HEK293 (cell line): ENCODE measurements at regions not wholly inside any gene's neighbourhood (a gene's known extent, or its start where the extent isn't known, plus 50 kb on each side); places are given as distances from the start of the nearest gene placed in this dataset.

Experiments
- GLIS1 ChIP-seq: fragments of 450-650 bp; formaldehyde crosslinking; IDR thresholded peaks from 2 replicates; pipeline ENCODE4 v1.5.1; 2016; ENCODE audit warnings: missing biosample characterization, missing genetic modification characterization
- GLIS2 ChIP-seq: fragments of 450-650 bp; formaldehyde crosslinking; IDR thresholded peaks from 2 replicates; pipeline ENCODE4 v1.5.1; 2016; ENCODE audit warnings: missing biosample characterization, missing genetic modification characterization
- IKZF3 ChIP-seq: fragments of 450-650 bp; IDR thresholded peaks from 2 replicates; pipeline ENCODE4 v1.5.0; 2018; ENCODE audit warnings: missing biosample characterization, mild to moderate bottlenecking, missing genetic modification characterization, moderate library complexity
- KLF1 ChIP-seq: fragments of 450-650 bp; formaldehyde crosslinking; IDR thresholded peaks from 2 replicates; pipeline ENCODE4 v1.5.1; 2016; ENCODE audit warnings: missing biosample characterization, missing genetic modification characterization
- KLF10 ChIP-seq: fragments of 450-650 bp; IDR thresholded peaks from 2 replicates; pipeline ENCODE4 v1.5.1; 2018; ENCODE audit warnings: missing biosample characterization, mild to moderate bottlenecking, missing genetic modification characterization
- MEIS1 ChIP-seq: sonication (generic); formaldehyde crosslinking; IDR thresholded peaks from 2 replicates; pipeline ENCODE4 v1.8.1; 2022; ENCODE audit warnings: missing genetic modification reagents, mild to moderate bottlenecking, borderline replicate concordance
- MYNN ChIP-seq: fragments of 450-650 bp; formaldehyde crosslinking; IDR thresholded peaks from 2 replicates; pipeline ENCODE4 v1.5.1; 2016; ENCODE audit warnings: missing biosample characterization, missing genetic modification characterization, borderline replicate concordance
- MZF1 ChIP-seq: fragments of 450-650 bp; formaldehyde crosslinking; IDR thresholded peaks from 2 replicates; pipeline ENCODE4 v1.5.1; 2017; ENCODE audit warnings: missing biosample characterization, missing genetic modification characterization, borderline replicate concordance
- PATZ1 ChIP-seq: fragments of 450-650 bp; formaldehyde crosslinking; IDR thresholded peaks from 2 replicates; pipeline ENCODE4 v1.5.1; 2016; ENCODE audit warnings: missing biosample characterization, missing genetic modification characterization
- SALL2 ChIP-seq: fragments of 450-650 bp; formaldehyde crosslinking; IDR thresholded peaks from 2 replicates; pipeline ENCODE4 v1.5.0; 2017; ENCODE audit warnings: missing biosample characterization, mild to moderate bottlenecking, missing genetic modification characterization, borderline replicate concordance
- SCRT1 ChIP-seq: fragments of 450-650 bp; formaldehyde crosslinking; IDR thresholded peaks from 2 replicates; pipeline ENCODE4 v1.5.1; 2016; ENCODE audit warnings: missing biosample characterization, missing genetic modification characterization, borderline replicate concordance
- SCRT2 ChIP-seq: fragments of 450-650 bp; formaldehyde crosslinking; IDR thresholded peaks from 2 replicates; pipeline ENCODE4 v1.5.1; 2016; ENCODE audit warnings: missing biosample characterization, missing genetic modification characterization
- WT1 ChIP-seq: fragments of 450-650 bp; formaldehyde crosslinking; IDR thresholded peaks from 2 replicates; pipeline ENCODE4 v1.5.1; 2016; ENCODE audit warnings: missing biosample characterization, missing genetic modification characterization
- ZBTB20 ChIP-seq: fragments of 450-650 bp; formaldehyde crosslinking; IDR thresholded peaks from 2 replicates; pipeline ENCODE4 v1.5.1; 2016; ENCODE audit warnings: missing biosample characterization, missing genetic modification characterization
- ZFP3 ChIP-seq: fragments of 450-650 bp; formaldehyde crosslinking; IDR thresholded peaks from 2 replicates; pipeline ENCODE4 v1.5.1; 2016; ENCODE audit warnings: low read depth, missing biosample characterization, missing genetic modification characterization
- ZIC2 ChIP-seq: fragments of 450-650 bp; formaldehyde crosslinking; IDR thresholded peaks from 2 replicates; pipeline ENCODE4 v1.5.1; 2016; ENCODE audit warnings: missing biosample characterization, missing genetic modification characterization
- ZNF223 ChIP-seq: fragments of 450-650 bp; formaldehyde crosslinking; IDR thresholded peaks from 2 replicates; pipeline ENCODE4 v1.5.1; 2016; ENCODE audit warnings: missing biosample characterization, missing genetic modification characterization
- ZNF266 ChIP-seq: fragments of 450-650 bp; formaldehyde crosslinking; IDR thresholded peaks from 2 replicates; pipeline ENCODE4 v1.5.1; 2016; ENCODE audit warnings: missing biosample characterization, missing genetic modification characterization, low read depth
- ZNF292 ChIP-seq: fragments of 450-650 bp; formaldehyde crosslinking; IDR thresholded peaks from 2 replicates; pipeline ENCODE4 v1.5.1; 2016; ENCODE audit warnings: low read depth, missing biosample characterization, missing genetic modification characterization, borderline replicate concordance
- ZNF354C ChIP-seq: fragments of 450-650 bp; formaldehyde crosslinking; IDR thresholded peaks from 2 replicates; pipeline ENCODE4 v1.5.1; 2016; ENCODE audit warnings: missing biosample characterization, missing genetic modification characterization, low read depth, borderline replicate concordance
- ZNF362 ChIP-seq: fragments of 450-650 bp; formaldehyde crosslinking; IDR thresholded peaks from 2 replicates; pipeline ENCODE4 v1.5.1; 2016; ENCODE audit warnings: missing biosample characterization, missing genetic modification characterization
- ZNF518A ChIP-seq: fragments of 450-650 bp; formaldehyde crosslinking; conservative IDR thresholded peaks from 2 replicates; pipeline ENCODE4 v1.5.1; 2016; ENCODE audit warnings: low read depth, missing biosample characterization, missing genetic modification characterization
- ZNF610 ChIP-seq: fragments of 450-650 bp; formaldehyde crosslinking; IDR thresholded peaks from 2 replicates; pipeline ENCODE4 v1.5.1; 2016; ENCODE audit warnings: missing biosample characterization, missing genetic modification characterization, borderline replicate concordance
- ZNF623 ChIP-seq: fragments of 450-650 bp; formaldehyde crosslinking; IDR thresholded peaks from 2 replicates; pipeline ENCODE4 v1.5.1; 2016; ENCODE audit warnings: missing biosample characterization, missing genetic modification characterization
- ZNF670 ChIP-seq: fragments of 450-650 bp; formaldehyde crosslinking; IDR thresholded peaks from 2 replicates; pipeline ENCODE4 v1.5.1; 2016; ENCODE audit warnings: missing biosample characterization, missing genetic modification characterization, low read depth
- ZNF843 ChIP-seq: fragments of 450-650 bp; formaldehyde crosslinking; IDR thresholded peaks from 2 replicates; pipeline ENCODE4 v1.5.1; 2016; ENCODE audit warnings: missing biosample characterization, missing genetic modification characterization
- ZSCAN23 ChIP-seq: fragments of 450-650 bp; formaldehyde crosslinking; IDR thresholded peaks from 2 replicates; pipeline ENCODE4 v1.5.1; 2016; ENCODE audit warnings: missing biosample characterization, missing genetic modification characterization
- TF ChIP-seq, protein P1 (sequence below): fragments of 450-650 bp; formaldehyde crosslinking; IDR thresholded peaks from 2 replicates; pipeline ENCODE4 v1.5.1; 2016; ENCODE audit warnings: missing biosample characterization, missing genetic modification characterization
- TF ChIP-seq, protein P2 (sequence below): IDR thresholded peaks from 2 replicates; pipeline ENCODE4 v1.6.1; 2011; ENCODE audit warnings: mild to moderate bottlenecking, low read depth, low read length, borderline replicate concordance

GRCh38 chr15:70248116-70249025 is 150.7 kb upstream of the TLE3 start (continued):
- TF ChIP-seq PATZ1 (0 out of 2 replicates have a peak, but pooled peaks have one; percentile 19), ZNF362 (tag by site-specific recombination) (no peak), GLIS2 (no peak), KLF10 (tag by site-specific recombination) (no peak), ZBTB20 (tag by site-specific recombination) (no peak; the same call in 1 of the 2 replicates), ZNF223 (no peak), SALL2 (tag by site-specific recombination) (no peak), ZSCAN23 (tag by site-specific recombination) (no peak), SCRT1 (tag by site-specific recombination) (no peak), GLIS1 (tag by site-specific recombination) (0 out of 2 replicates have a peak, but pooled peaks have one; percentile 17), ZNF610 (tag by site-specific recombination) (no peak), MYNN (tag by site-specific recombination) (no peak), ZNF518A (tag by site-specific recombination) (peak; percentile 67; the same call in 1 of the 2 replicates), MZF1 (tag by site-specific recombination) (no peak), ZNF292 (no peak), ZFP3 (tag by site-specific recombination) (no peak), SCRT2 (tag by site-specific recombination) (no peak), KLF1 (tag by site-specific recombination) (peak; percentile 27; the same call in 1 of the 2 replicates), ZIC2 (tag by site-specific recombination) (no peak), ZNF670 (tag by site-specific recombination) (no peak), ZNF623 (tag by site-specific recombination) (no peak), WT1 (tag by site-specific recombination) (no peak), IKZF3 (no peak), ZNF843 (tag by site-specific recombination) (no peak), ZNF266 (tag by site-specific recombination) (no peak), MEIS1 (CRISPR knock-in tag) (no peak), ZNF354C (tag by site-specific recombination) (no peak)
- TF ChIP-seq, protein P1, sequence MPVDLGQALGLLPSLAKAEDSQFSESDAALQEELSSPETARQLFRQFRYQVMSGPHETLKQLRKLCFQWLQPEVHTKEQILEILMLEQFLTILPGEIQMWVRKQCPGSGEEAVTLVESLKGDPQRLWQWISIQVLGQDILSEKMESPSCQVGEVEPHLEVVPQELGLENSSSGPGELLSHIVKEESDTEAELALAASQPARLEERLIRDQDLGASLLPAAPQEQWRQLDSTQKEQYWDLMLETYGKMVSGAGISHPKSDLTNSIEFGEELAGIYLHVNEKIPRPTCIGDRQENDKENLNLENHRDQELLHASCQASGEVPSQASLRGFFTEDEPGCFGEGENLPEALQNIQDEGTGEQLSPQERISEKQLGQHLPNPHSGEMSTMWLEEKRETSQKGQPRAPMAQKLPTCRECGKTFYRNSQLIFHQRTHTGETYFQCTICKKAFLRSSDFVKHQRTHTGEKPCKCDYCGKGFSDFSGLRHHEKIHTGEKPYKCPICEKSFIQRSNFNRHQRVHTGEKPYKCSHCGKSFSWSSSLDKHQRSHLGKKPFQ: no peak
- TF ChIP-seq, protein P2, sequence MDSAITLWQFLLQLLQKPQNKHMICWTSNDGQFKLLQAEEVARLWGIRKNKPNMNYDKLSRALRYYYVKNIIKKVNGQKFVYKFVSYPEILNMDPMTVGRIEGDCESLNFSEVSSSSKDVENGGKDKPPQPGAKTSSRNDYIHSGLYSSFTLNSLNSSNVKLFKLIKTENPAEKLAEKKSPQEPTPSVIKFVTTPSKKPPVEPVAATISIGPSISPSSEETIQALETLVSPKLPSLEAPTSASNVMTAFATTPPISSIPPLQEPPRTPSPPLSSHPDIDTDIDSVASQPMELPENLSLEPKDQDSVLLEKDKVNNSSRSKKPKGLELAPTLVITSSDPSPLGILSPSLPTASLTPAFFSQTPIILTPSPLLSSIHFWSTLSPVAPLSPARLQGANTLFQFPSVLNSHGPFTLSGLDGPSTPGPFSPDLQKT: no peak
